ENCODE measurements at regions not wholly inside any gene's neighbourhood (a gene's known extent, or its start where the extent isn't known, plus 50 kb on each side); places are given as distances from the start of the nearest gene placed in this dataset.

GRCh38 chr15:69586721-69587120 lies 134.1 kb downstream of the RPLP1 start:
- DNase-seq (ENCODE audit: extremely low spot score), result no peak
- H3K36me3 ChIP-seq, result no peaks in the 10 kb centered on the region
- no peaks in the 10 kb centered on the region for H3K9me3 ChIP-seq
- no peaks in the 10 kb centered on the region for H3K4me1 ChIP-seq
- 89% methylated on average over 9 of the region's 9 CpGs for WGBS
- no peak overlapping the region for H3K27ac ChIP-seq (replicated peaks in 1 of 4)
- no peak overlapping the region for H3K4me3 ChIP-seq
- H3K27me3 ChIP-seq, result no peaks in the 10 kb centered on the region
- intact Hi-C loops (cut with DNase I), result no loop called here
- TF ChIP-seq POLR2AphosphoS5 (IDR thresholded peaks at IDR 0.05), result no peak

GRCh38 chr15:69587723-69588426 lies 135.3 kb downstream of the RPLP1 start:
- intact Hi-C loops (cut with DNase I), result no loop called here
- WGBS, result 65% methylated on average over 4 of the region's 4 CpGs
- no peak for DNase-seq (ENCODE audit: extremely low spot score)
- H3K27ac ChIP-seq (replicated peaks in 1 of 4), result no peak overlapping the region
- no peak overlapping the region for H3K4me3 ChIP-seq
- H3K36me3 ChIP-seq, result no peaks in the 10 kb centered on the region
- no peaks in the 10 kb centered on the region for H3K27me3 ChIP-seq
- H3K4me1 ChIP-seq, result no peaks in the 10 kb centered on the region
- no peaks in the 10 kb centered on the region for H3K9me3 ChIP-seq
- TF ChIP-seq POLR2A (IDR thresholded peaks at IDR 0.05; ENCODE audit: low read depth), result no peak
- no peak for TF ChIP-seq POLR2AphosphoS5 (IDR thresholded peaks at IDR 0.05)
- TF ChIP-seq CTCF (IDR thresholded peaks at IDR 0.05), result no peak
- no peak for TF ChIP-seq EP300 (IDR thresholded peaks at IDR 0.05)

- H3K4me3 ChIP-seq, result no peak overlapping the region
- peaks cover 15 to 19% (median 17%) of the 10 kb centered on the region in 4 donors for H3K4me1 ChIP-seq
- no peak overlapping the region for H3K27ac ChIP-seq (replicated peaks in 1 of 4)
- no peaks in the 10 kb centered on the region for H3K36me3 ChIP-seq
- WGBS, result 89% methylated on average over 8 of the region's 8 CpGs
- TF ChIP-seq POLR2AphosphoS5 (IDR thresholded peaks at IDR 0.05), result no peak
- intact Hi-C loops (cut with DNase I), result no loop called here
- no peak for DNase-seq (ENCODE audit: extremely low spot score)
- no peaks in the 10 kb centered on the region for H3K27me3 ChIP-seq
- H3K9me3 ChIP-seq, result no peaks in the 10 kb centered on the region
Observed at GRCh38 chr15:69590201-69590710, 137.6 kb downstream of the RPLP1 start.

GRCh38 chr15:69590932-69591524 lies 138.4 kb downstream of the RPLP1 start:
- H3K27ac ChIP-seq (replicated peaks in 1 of 4), result no peak overlapping the region
- H3K27me3 ChIP-seq, result no peaks in the 10 kb centered on the region
- TF ChIP-seq EP300 (IDR thresholded peaks at IDR 0.05) (no peak), POLR2A (IDR thresholded peaks at IDR 0.05; ENCODE audit: low read depth) (no peak), CTCF (IDR thresholded peaks at IDR 0.05) (no peak), POLR2AphosphoS5 (IDR thresholded peaks at IDR 0.05) (no peak)
- WGBS, result 89% methylated on average over 5 of the region's 5 CpGs
- no peaks in the 10 kb centered on the region for H3K9me3 ChIP-seq
- intact Hi-C loops (cut with DNase I), result no loop called here
- DNase-seq (ENCODE audit: extremely low spot score), result no peak
- peaks cover 22 to 26% (median 25%) of the 10 kb centered on the region in 4 donors for H3K4me1 ChIP-seq
- no peaks in the 10 kb centered on the region for H3K36me3 ChIP-seq
- no peak overlapping the region for H3K4me3 ChIP-seq

- H3K27ac ChIP-seq (replicated peaks in 1 of 4), result no peak overlapping the region
- peaks cover 26 to 34% (median 30%) of the 10 kb centered on the region in 4 donors for H3K4me1 ChIP-seq
- WGBS, result 92% methylated on average over 4 of the region's 4 CpGs
- no peak for DNase-seq (ENCODE audit: extremely low spot score)
- intact Hi-C loops (cut with DNase I), result no loop called here
- H3K4me3 ChIP-seq, result no peak overlapping the region
- no peaks in the 10 kb centered on the region for H3K9me3 ChIP-seq
- H3K27me3 ChIP-seq, result no peaks in the 10 kb centered on the region
- TF ChIP-seq CTCF (IDR thresholded peaks at IDR 0.05), result no peak
- no peak for TF ChIP-seq POLR2AphosphoS5 (IDR thresholded peaks at IDR 0.05)
- TF ChIP-seq EP300 (IDR thresholded peaks at IDR 0.05), result no peak
- no peak for TF ChIP-seq POLR2A (IDR thresholded peaks at IDR 0.05; ENCODE audit: low read depth)
- H3K36me3 ChIP-seq, result no peaks in the 10 kb centered on the region
Observed at GRCh38 chr15:69591905-69592508, 139.4 kb downstream of the RPLP1 start.

Data from esophagus muscularis mucosa (tissue), 4 donors.